ENCODE measurements at regions not wholly inside any gene's neighbourhood (a gene's known extent, or its start where the extent isn't known, plus 50 kb on each side); places are given as distances from the start of the nearest gene placed in this dataset.

DNA sequence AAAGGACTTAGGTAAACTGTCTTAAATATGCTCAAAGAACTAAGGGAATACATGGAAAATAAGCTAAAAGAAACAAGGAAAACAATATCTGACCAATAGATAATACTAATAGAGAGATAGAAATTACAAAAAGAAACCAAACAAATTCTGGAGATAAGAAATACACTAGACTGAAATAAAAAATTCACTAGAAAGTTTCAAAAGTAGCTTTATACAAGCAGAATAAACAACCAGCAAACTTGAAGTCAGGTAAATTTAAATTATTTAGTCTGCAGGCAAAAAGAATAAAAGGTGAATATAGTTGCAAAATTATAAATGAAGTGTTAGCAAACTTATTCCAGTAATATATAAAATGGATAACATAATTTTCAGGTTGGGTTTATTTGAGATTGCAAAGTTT is 760.9 kb upstream of the INTU start:
- TF ChIP-seq, protein P1, sequence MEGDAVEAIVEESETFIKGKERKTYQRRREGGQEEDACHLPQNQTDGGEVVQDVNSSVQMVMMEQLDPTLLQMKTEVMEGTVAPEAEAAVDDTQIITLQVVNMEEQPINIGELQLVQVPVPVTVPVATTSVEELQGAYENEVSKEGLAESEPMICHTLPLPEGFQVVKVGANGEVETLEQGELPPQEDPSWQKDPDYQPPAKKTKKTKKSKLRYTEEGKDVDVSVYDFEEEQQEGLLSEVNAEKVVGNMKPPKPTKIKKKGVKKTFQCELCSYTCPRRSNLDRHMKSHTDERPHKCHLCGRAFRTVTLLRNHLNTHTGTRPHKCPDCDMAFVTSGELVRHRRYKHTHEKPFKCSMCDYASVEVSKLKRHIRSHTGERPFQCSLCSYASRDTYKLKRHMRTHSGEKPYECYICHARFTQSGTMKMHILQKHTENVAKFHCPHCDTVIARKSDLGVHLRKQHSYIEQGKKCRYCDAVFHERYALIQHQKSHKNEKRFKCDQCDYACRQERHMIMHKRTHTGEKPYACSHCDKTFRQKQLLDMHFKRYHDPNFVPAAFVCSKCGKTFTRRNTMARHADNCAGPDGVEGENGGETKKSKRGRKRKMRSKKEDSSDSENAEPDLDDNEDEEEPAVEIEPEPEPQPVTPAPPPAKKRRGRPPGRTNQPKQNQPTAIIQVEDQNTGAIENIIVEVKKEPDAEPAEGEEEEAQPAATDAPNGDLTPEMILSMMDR (IDR thresholded peaks at IDR 0.05; ENCODE audit: insufficient read depth, low read depth, low read length, missing control alignments), result no peak
- H3K4me3 ChIP-seq (ENCODE audit: low read depth, low read length), result no peak overlapping the region
- DNase-seq (ENCODE audit: low read depth), result no peak

DNA sequence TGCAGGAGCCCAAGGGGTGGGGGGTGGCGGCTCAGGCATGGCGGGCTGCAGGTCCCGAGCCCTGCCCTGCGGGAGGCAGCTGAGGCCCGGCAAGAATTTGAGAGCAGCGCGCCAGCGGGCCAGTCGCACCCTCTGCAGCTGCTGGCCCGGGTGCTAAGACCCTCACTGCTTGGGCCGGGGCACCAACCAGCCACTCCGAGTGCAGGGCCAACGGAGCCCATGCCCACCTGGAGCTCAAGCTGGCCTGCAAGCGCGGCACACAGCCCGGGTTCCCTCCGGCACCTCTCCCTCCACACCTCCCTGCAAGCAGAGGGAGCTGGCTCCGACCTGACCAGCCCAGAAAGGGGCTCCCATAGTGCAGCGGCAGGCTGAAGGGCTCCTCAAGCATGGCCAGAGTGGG is 758.2 kb upstream of the INTU start:
- no peak overlapping the region for H3K4me3 ChIP-seq (ENCODE audit: low read depth, low read length)
- TF ChIP-seq, protein P1 (IDR thresholded peaks at IDR 0.05; ENCODE audit: insufficient read depth, low read depth, low read length, missing control alignments), result no peak
- no peak for DNase-seq (ENCODE audit: low read depth)

DNA sequence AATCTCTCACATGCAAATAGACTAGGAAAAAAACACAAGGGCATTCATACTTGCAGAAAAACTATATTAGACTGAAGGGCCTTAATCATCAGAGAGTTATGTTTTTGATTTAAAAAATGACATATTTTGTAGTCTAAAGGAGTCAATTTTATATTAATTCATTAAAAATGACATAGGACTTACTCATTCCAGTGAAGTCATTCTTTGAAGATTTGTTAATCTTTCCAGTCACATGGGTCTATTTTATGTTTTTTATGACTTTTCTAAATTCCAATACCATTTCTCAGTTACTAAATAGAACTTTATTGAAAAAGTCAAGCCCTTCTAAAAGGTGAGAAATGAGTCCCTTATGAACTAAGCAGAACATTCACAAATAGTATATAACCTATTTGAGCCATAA is 743.8 kb upstream of the INTU start:
- no peak overlapping the region for H3K4me3 ChIP-seq (ENCODE audit: low read depth, low read length)
- DNase-seq (ENCODE audit: low read depth), result no peak

DNA sequence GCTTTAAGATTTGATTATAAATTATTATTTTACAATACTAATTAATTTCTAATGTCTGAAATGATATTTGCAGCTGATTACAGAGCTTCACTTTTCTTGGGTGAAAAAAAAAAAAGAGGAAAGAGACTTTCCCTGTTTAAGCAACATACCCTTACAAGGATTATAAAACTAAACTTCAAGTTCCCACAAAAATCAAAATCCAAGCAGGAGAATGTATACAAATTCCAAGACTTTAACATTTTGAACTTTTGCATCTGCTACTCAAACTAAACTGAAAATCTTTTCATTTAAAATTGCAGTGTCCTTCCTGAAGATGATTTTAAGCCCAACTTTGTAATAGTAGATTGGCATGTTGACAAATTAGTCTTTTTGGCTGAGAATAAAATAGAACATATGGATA is 742.4 kb upstream of the INTU start:
- TF ChIP-seq, protein P1 (IDR thresholded peaks at IDR 0.05; ENCODE audit: insufficient read depth, low read depth, low read length, missing control alignments), result no peak
- no peak for DNase-seq (ENCODE audit: low read depth)
- no peak overlapping the region for H3K4me3 ChIP-seq (ENCODE audit: low read depth, low read length)

More for the DNA sequence above, 743.8 kb upstream of the INTU start:
- TF ChIP-seq, protein P1 (IDR thresholded peaks at IDR 0.05; ENCODE audit: insufficient read depth, low read depth, low read length, missing control alignments), result no peak

DNA sequence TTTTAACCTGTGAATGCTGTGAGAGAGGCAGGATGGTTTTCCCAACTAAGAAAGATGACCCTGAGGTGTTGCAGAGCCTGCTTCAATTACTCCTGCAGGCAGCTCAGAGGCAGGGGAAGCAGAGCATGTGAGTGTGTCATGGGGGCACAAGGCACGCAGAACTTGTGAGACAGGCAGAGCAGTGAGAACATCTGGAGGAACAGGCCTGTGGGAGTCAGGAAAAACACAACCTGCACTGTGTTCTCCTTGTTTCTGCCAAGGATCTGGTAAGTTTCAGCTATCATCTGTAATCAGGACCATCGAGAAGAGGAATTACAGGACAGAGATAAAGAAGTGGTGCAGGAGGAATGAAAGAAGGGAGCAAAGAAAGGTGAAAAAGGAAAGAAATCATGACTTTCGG is 741.8 kb upstream of the INTU start:
- TF ChIP-seq, protein P1 (IDR thresholded peaks at IDR 0.05; ENCODE audit: insufficient read depth, low read depth, low read length, missing control alignments), result no peak
- no peak for DNase-seq (ENCODE audit: low read depth)
- no peak overlapping the region for H3K4me3 ChIP-seq (ENCODE audit: low read depth, low read length)

DNA sequence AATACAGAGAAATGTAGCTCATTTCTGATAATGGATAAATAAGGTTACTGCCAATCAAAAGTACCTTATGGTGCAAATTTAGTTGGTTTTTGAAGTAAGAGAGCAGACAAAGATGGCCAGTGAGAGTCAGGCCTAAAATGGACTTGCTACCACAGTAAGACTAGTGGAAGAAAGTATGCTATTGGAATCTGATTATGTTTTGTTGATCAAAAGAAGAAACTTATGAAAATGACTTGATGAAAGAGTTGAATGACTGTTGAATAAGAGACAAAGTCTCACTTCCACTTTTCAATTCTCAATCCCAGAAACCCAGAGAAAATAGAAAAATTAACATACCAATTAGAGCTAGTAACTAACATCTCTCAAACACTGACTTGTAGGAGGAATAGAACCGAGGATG is 737.8 kb upstream of the INTU start:
- no peak overlapping the region for H3K4me3 ChIP-seq (ENCODE audit: low read depth, low read length)
- DNase-seq (ENCODE audit: low read depth), result no peak
- TF ChIP-seq, protein P1 (IDR thresholded peaks at IDR 0.05; ENCODE audit: insufficient read depth, low read depth, low read length, missing control alignments), result no peak

DNA sequence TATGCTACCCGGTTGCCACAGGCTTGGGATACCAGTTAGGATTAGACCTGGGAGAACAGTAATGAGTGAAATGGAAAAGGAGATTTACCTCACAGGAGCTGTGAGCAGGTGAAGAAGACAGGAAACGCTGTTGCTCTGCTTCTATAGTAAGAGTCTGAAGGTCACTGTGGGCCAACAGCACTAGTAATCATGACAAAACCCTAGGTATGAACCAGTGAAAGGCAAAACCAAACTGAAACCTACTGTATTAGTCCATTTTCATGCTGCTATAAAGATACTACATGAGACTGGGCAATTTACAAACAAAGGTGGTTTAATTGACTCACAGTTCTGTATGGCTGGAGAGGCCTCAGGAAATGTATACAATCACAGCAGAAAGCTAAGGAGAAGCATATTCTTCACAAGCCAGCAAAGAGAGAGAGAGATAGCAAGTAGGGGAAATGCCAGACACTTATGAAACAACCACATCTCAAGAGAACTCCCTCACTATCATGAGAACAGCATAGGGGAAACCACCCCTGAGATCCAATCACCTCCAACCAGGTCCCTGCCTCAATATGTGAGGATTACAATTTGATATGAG is 736.7 kb upstream of the INTU start:
- DNase-seq (ENCODE audit: low read depth), result no peak
- H3K4me3 ChIP-seq (ENCODE audit: low read depth, low read length), result no peak overlapping the region
- TF ChIP-seq, protein P1 (IDR thresholded peaks at IDR 0.05; ENCODE audit: insufficient read depth, low read depth, low read length, missing control alignments), result no peak

Measured in GM12865 (cell line).